ENCODE measurements at regions not wholly inside any gene's neighbourhood (a gene's known extent, or its start where the extent isn't known, plus 50 kb on each side); places are given as distances from the start of the nearest gene placed in this dataset.

GRCh38 chr1:199856216-199856780 lies 171.2 kb upstream of the NR5A2 start:
- DNase-seq (ENCODE audit: low spot score): no peak

GRCh38 chr1:199857108-199857507 lies 170.4 kb upstream of the NR5A2 start:
- no peak for DNase-seq (ENCODE audit: low spot score)

- no peak for DNase-seq (ENCODE audit: low spot score)
Observed at GRCh38 chr1:199857516-199857915, 170.0 kb upstream of the NR5A2 start.

GRCh38 chr1:199858171-199858570 lies 169.3 kb upstream of the NR5A2 start:
- no peak for DNase-seq (ENCODE audit: low spot score)

GRCh38 chr1:199858856-199859255 lies 168.7 kb upstream of the NR5A2 start:
- no peak for DNase-seq (ENCODE audit: low spot score)

GRCh38 chr1:199859491-199859933 lies 168.0 kb upstream of the NR5A2 start:
- DNase-seq (ENCODE audit: low spot score): no peak

- DNase-seq (ENCODE audit: low spot score): no peak
Observed at GRCh38 chr1:199861020-199861795, 166.3 kb upstream of the NR5A2 start.

- no peak for DNase-seq (ENCODE audit: low spot score)
Observed at GRCh38 chr1:199862047-199862446, 165.5 kb upstream of the NR5A2 start.

- DNase-seq (ENCODE audit: low spot score): no peak
Observed at GRCh38 chr1:199866210-199866617, 161.3 kb upstream of the NR5A2 start.

- no peak for DNase-seq (ENCODE audit: low spot score)
Observed at GRCh38 chr1:199867601-199868000, 159.9 kb upstream of the NR5A2 start.

- no peak for DNase-seq (ENCODE audit: low spot score)
Observed at GRCh38 chr1:199868777-199869176, 158.7 kb upstream of the NR5A2 start.

GRCh38 chr1:199875337-199875736 lies 152.2 kb upstream of the NR5A2 start:
- DNase-seq (ENCODE audit: low spot score): no peak

GRCh38 chr1:199875856-199876255 lies 151.7 kb upstream of the NR5A2 start:
- no peak for DNase-seq (ENCODE audit: low spot score)

- DNase-seq (ENCODE audit: low spot score): no peak
Observed at GRCh38 chr1:199877526-199878384, 149.8 kb upstream of the NR5A2 start.

GRCh38 chr1:199878823-199879222 lies 148.7 kb upstream of the NR5A2 start:
- DNase-seq (ENCODE audit: low spot score): no peak

GRCh38 chr1:199898654-199899053 lies 128.9 kb upstream of the NR5A2 start:
- no peak for DNase-seq (ENCODE audit: low spot score)

- DNase-seq (ENCODE audit: low spot score): no peak
Observed at GRCh38 chr1:199901341-199901740, 126.2 kb upstream of the NR5A2 start.

- no peak for DNase-seq (ENCODE audit: low spot score)
Observed at GRCh38 chr1:199907361-199907760, 120.1 kb upstream of the NR5A2 start.

- DNase-seq (ENCODE audit: low spot score): no peak
Observed at GRCh38 chr1:199909137-199909536, 118.4 kb upstream of the NR5A2 start.

GRCh38 chr1:199913318-199913717 lies 114.2 kb upstream of the NR5A2 start:
- DNase-seq (ENCODE audit: low spot score): no peak

GRCh38 chr1:199914546-199914945 lies 113.0 kb upstream of the NR5A2 start:
- no peak for DNase-seq (ENCODE audit: low spot score)

- no peak for DNase-seq (ENCODE audit: low spot score)
Observed at GRCh38 chr1:199918196-199918769, 109.2 kb upstream of the NR5A2 start.
